ENCODE measurements at regions not wholly inside any gene's neighbourhood (a gene's known extent, or its start where the extent isn't known, plus 50 kb on each side); places are given as distances from the start of the nearest gene placed in this dataset.

DNA sequence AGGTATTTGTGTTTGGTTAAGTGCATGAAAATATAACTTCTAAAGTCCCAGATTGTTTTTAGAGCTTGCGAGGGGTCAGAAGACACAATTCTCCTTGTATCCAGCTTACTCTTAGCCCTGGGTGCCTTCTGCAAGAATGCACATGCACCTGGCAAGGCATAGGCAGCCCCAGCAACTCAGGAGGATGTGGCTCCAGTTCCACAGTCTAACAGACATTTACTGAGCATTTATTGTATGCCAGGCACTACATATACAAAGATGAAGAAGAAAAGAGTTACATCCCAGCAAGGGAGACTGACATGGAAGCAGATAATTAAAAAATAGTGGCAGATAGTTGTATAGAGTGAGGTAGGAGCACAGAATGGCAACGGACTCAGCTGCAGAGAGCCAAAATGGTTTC, 101.1 kb upstream of the FRY start:
- DNase-seq: no peak

DNA sequence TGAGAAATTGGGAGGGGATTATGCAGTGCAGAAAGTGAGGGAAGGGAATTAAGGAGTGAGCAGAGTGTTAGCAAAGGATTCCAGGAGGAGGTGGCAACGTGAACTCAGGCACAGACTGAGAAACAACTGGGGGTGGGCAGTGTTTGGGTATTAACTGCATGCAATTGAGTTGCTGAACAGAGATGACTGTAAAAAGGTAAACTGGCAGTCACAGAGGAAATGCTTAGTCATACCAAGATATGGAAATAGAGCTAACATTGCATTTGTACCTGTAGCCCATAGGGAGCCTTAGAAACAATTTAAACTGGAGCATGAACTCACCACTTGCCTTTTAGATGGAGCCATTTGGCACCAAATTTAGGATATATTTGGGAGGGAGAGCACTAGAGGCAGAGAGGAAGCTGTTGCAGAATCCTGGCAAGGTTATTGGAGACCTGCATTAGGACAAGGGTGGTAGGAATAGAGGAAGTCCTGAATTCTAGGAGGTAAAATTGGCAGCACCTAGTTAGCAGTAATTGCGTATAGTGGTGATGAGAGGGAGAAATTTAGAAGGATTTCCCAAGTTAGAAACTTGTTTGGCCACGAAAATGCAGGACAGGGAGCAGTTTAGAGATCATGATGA, 100.6 kb upstream of the FRY start:
- no peak for DNase-seq

DNA sequence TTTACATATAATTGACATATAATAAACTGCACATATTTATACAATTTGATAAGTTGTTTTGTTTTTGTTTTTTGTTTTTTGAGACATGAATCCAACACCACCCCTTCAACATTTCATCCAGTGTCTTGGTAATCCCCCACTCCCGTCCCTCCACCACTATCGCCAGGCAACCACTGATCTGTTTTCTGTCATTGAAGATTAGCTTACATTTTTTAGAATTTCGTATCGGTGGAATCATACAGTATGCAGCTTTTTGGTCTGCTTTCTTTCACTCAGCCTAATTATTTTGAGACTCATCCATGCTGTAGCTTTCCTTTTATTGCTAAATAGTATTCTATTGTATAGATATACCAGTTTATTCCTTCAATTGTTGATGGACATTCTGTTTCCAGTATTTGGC, 94.1 kb upstream of the FRY start:
- no peak for DNase-seq

DNA sequence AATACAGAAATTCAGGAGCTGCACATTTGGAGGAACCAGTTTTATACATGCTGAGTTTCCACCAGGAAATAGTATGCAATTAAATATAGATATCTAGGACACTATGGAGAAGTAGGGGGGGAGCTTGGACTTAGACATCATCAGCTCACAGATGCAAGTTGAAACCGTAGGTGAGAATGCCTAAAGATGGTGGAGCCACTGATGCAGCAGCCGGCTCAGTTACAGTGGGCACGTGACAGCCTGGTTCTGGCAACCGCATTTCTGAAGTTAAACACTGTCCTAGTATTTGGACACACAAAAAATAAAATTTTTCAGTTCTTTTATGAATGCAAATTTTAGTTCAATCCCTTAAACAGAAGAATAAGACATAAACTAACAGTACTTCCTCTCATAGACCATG, 91.5 kb upstream of the FRY start:
- no peak for DNase-seq

DNA sequence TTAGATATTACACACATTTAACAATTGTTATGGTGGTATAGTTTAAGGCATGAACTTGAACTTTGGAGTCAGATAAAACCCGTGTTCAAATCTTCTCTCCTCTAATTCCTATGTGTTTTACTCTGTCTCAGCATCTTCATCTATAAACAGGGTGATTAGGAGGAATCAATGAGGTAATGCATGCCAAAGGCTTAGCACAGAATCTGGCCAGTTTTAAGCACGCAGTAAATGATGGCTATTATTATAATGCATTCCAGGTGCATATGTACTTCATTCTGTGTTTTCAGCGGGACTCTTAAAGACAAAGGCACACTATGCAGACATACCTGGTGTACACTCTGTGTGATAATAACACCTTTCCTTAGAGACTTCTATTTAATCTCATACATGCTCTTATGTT, 88.0 kb upstream of the FRY start:
- no peak for DNase-seq

DNA sequence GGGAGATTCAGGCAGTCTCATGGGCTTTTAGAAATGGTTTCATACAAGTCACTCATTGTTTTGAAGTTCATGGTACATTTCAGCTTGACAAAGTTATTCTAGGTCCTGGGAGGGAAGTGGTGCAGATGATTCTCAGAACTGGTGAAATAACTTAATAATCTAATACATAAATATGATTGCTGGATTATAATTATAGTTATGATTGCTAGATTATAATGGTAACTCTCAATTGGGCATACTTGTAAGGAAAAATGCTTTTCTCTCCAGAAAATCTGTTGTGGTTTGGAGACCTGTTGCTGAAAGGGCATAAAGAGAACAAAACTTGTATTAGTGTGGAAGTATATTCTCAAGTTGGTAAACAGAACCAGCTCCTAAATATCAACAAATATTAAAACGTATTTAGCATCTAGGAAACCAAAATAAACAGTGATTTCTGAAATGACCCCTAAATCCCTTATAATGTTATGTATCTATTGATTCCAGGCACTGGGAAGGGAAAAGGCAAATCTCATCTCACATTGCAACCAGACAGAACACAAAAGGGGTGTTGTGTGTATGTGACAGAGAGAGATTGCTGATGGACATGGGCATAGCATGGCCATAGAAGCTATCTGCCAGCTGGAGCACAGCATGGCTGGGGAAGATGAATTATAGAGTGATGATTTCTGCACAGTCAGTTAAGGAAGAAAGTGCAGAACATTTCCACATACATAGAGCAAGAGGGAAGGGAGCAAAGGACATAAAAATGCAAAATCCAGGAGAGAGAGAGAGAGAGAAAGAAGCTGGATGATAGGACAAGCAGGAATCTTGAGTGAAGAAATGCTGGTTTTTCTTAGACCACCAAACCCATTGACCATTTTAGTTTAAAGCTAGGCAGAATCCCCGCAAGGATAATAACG, 87.1 kb upstream of the FRY start:
- DNase-seq: no peak

DNA sequence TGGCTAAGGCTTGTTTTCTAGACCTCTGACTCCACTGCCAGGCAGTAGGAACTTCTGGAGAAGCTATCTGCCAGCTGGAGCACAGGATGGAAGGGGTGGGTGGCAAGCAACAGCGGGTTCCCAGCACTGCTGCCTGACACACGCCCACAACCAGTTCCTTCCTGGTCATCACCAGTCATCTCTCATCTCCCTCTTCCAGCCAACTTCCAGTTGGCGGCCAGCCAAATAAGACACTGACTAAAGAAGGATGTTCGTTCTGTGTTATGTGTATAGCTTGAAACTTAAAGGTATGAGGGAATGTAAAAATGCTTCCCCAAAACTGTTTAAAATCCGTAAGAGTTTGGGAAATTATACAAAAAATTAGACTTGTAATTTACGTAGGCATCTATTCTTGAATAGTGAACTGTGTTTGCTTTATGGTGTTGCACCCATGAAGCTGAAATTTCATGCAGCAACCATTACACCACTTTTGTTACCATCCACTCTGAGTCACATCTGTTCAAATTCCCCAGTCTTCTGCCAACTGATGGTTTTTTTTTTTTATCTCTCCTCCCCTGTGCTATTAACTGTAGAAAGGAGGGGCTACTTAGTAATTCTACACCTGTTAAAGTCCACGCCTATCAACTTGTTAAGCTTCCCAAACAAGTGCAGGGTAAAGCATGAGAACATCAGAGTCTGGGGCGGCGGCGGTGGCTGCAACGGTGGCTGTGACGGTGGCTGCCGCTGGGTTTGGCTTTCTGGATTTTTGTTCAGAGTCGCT, 86.2 kb upstream of the FRY start:
- DNase-seq: peak; percentile 86

DNA sequence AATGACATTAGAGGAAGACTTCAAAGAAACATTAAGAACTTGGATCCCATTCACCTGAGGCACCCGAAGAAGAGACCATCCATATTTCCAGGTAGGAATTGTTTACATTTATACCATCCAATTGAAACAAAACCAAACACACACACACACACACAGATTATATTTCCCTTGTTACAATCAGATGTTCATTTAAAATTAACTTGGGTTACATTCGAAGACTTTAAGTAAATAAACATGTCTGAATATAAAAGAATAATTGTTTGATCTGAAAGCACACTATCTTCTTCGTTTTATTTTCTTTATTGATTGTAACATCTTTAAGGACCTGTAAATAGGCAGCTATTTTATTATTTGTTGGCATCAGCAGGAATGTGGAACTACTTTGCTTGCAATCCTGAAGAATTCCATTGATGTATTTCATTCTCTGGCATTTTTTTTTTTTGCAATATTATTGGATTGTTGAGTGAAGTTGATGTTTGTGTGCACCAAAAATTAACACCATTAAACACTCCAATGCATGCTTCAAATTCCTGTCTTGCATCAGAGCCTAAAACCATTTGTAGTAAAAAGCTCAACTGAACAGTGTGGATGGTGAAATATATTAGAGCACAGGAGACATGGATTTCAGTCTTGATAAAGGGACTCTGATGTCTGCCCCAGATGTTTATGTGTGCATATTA, 85.3 kb upstream of the FRY start:
- no peak for DNase-seq

DNA sequence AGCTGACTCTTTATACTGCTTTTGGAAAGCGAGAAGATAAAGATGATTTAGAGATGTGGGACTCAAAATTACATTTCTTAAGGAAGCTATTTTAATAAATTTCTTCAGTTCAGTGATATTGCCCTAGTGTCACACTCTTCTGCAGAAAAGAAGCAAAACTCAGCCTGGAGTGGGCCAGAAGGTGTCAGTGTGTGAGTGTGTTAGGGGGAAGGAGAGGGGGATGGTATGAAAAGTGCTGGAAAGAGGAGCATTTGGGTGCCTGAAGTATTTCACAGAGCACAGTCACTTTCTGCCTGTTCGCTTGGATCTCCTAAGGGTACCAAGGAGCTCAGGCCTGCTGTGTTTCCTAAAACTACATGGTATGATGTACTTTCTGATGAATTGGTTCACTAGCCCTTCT, 84.5 kb upstream of the FRY start:
- no peak for DNase-seq

DNA sequence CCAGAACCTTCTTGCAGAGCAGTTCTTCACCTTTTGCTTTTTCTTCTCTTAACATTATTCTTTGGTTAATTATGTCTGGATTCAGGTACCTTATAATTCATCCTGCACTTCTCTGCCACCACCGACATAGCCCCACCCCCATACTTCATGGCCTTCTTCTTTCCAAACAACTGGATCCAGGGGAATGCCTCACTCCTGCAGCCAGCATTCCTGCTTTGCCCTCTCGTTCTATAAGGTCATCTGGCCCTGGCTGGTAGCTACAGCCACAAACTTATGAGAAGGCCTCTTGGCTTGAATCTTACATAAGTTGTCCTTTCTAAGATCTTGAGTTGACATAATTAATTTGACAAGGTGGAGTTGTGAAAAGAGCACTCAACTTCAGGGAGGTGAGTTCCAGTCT, 84.1 kb upstream of the FRY start:
- no peak for DNase-seq

DNA sequence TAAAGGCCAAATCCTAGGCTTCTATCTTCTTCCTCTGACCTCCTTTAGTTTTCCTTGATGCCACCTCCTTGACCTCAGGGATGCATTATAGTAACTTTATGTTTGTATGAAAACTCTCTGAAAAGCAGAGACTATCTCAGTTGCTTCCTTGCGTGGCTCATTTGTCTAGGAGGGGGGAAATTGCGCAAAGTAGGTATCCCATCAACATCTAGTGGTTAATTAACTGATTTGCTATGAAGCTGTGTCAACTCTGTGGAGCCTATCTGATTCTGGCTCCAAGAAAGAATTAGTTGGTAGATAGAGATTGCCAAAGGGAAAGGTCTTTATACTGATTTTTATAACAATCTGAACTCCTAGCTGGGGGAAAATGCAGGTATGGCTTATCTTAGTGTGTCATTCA, 82.1 kb upstream of the FRY start:
- DNase-seq: no peak

DNA sequence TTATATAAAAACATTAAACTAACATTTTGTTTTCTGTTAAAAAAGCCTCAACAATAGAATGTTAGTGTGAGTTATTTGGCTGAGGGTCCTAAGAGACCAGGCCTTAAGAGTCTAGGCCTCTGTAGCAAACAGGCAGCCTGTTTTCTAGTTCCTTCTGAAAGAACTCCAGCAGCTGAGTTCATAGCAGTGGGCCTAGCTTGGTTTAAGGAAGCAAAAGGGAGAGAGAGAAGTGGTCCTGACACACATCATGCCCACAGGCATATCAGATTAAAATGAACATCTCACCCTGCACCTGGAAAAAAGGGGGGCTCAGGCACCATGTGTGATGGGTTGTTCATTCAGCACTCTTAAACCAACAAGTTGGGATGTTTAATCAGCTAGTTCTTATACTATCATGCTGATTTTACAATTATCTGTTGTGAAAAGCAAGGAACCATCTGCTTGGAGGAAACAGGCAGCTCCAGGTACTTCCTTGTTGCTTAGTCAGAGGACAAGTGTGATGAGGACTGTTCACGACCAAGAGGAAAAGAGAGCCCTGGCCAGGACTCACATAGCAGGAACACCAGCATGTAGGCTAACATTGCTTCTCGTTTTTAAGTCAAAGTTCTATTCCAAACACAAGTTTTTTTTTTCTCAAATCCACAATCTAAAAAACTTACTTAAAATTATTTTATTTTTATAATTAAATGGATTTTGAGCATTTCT, 81.3 kb upstream of the FRY start:
- DNase-seq: no peak

DNA sequence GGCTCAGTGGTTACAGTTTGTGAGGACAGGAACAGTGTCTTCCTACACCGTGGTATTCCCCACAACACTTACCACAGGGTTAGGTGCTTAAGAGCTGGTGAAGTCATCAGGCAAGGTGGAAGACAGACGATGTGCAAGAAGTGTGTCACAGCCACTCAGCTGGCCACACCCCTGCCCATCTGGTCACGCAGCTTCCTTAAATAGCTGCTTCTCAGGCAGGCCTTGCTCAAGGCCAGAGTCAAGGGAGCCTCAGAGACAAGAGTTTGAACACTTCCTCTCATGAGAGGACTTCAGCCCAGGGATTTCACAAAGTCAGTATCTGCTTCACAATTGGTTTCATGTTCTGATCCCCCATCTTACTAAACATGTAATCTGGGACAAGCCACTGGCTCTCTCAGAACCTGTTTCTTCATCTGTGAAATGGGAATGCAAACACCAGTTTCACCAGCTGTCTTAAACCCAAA, 80.3 kb upstream of the FRY start:
- no peak for DNase-seq

DNA sequence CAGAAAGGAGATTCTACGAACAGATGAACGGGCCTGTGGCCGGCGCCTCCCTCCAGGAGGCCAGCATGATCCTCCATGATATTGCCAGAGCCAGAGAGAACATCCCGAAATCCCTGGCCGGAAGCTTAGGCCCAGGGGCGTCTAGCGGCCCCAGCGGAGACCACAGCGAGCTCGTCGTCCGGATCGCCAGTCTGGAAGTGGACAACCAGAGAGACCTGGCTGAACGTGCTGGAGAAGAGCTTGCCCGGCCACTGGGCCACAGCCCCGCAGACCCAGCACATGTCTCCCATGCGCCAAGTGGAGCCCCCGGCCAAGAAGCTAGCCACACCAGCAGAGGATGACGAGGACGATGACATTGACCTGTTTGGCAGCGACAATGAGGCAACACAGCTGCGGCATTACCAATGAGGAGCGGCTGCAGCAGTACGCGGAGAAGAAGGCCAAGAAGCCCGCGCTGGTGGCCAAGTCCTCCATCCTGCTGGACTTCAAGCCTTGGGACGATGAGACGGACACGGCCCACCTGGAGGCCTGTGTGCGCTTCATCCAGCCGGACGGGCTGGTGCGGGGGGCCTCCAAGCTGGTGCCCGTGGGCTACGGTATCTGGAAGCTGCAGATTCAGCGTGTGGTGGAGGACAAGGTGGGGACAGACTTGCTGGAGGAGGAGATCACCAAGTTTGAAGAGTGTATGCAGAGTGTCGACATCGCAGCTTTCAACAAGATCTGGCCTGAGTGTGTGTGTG, 78.8 kb upstream of the FRY start:
- no peak for DNase-seq

DNA sequence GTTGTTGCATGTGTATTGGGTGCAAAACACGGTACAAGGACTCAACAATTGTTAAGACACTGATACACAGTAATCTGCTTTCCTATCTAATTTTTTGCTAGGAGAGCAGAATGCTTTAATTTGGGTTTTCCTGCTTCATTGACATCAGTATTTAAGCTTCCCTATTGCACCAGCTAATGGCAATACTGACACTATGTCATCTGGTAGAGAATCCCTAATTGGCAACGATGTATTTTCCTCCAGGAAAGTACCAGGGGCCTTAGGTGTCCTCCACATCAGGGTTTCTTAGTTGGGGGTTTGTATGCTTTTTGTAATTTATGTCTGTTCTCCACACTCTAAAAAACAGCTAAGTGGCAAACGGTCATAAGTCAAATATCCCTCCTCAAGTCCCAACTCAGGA, 76.5 kb upstream of the FRY start:
- no peak for DNase-seq

DNA sequence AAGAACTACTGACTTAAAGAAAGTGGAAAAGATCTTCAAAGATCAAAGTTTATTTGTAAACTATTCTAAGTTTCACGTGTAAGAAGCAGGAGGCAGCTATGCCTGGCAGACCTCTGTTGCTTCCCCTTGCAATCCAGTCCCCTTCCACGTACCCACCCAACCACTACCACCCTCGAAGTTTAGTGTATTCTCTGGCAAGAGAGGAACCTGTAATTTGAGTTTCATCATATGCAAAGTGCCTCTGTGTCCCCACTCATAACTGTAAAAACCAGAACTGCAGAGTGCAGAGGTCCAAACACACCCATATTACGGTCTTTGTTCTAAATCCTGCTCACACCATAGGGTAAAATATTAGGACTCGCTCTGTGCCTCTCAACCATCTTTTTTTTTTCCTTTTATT, 75.8 kb upstream of the FRY start:
- no peak for DNase-seq

DNA sequence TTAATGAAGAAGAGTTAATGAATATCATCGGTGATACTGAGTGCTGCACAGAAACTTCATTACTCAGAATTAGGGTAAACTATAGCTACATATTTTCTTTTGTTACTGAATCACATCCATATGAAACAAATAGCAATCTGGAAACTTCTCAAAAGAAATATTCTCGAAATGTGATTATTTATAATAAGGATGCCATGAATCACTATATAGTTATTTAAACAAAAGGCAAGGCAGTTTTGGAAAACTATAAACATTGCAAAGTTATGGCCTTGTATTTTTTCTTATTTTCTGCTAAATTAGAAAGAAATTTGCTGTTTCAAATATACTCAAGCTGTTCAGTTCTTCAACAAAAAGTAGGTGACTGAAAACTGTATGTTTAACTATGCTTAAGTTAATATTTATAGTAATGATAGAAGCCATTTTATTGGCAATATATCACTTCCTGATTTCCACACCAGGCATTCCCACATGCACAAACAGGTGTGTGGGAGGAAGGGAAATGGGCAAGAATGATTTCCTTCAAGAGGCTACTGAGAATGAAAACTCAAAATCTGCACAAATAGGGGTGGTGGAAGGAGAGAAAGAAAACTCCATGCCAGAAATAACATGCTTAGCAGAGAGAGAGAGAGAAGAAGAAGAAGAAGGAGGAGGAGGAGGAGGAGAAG, 74.5 kb upstream of the FRY start:
- no peak for DNase-seq

DNA sequence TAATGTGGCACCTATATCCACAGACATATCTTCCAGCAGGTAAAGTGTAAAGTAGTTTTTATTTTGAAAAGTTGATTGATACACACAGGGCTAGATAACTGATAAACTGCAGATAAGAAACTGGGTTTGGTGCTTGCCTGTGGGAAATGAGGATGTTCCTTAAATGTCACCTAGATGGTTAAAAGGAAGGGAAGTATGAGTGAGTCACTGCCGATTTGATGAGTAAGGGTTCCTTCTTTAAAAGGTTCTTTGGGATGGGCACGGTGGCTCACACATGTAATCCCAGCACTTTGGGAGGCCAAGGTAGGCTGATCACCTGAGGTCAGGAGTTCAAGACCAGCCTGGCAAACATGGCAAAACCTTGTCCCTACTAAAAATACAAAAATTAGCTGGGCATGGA, 73.8 kb upstream of the FRY start:
- DNase-seq: no peak

DNA sequence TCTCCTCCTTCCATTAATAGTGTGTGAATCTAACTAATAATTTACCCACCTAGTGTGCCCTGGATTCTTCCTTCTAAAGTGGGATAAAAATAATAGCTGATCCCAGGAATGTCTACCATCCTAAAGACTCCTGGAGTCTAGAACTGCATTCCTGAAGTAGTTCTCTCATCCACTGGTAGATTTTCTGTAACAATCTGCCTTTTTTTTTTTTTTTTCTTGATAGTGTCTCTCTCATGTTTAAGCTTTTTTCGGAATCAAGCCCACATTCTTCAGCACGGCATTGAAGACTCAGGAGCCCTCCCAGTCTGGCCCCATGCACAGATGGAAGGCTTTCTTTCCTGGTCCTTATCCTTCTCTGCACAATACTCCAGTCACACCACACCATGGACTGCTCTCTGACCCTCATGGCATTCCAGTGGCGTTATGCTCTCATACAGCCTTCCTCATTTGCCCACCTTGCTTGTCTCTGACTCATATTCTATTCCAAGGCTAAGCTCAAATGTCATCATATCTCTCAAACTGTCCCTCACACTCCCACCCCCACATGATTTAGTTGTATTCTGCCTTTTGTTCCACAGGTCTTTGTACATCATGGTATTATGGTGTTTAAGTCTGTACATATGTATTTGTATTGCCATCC, 68.7 kb upstream of the FRY start:
- no peak for DNase-seq

DNA sequence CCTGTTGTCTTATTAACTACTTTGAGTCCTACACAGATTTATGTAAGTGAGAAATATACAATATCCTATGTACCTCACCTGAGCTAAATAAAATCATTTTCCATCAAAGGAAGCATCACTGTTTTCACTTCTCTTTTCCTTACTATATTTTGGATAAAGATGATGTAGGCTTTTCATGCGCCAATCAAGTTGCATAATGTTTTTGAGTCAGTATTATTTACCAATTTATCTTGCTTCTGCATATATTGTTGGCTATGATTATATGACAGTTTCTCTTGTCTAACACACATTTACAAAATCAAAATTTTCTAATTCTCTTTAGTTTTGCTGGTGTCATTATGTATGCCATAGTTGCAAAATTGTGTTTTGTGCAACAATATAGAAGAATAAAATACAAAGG, 67.9 kb upstream of the FRY start:
- no peak for DNase-seq

DNA sequence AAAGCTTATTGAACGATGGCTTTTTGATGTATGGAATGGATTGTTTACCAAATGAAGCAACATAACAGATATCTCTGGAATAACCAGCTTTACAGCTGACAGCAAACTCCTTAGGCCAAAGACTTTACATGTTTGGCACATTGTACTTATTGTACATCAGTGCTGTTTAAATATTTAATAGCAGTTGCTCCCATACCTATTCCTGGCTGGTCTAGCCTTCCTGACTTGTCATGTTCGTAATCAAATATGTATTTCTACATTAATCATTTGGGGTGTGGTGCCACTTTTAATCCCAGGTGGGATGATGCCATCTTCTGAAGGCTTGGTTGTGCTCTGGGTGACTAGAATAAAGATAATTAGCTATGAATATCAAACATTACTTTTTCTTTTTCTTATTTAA, 67.4 kb upstream of the FRY start:
- no peak for DNase-seq
